ENCODE measurements at regions not wholly inside any gene's neighbourhood (a gene's known extent, or its start where the extent isn't known, plus 50 kb on each side); places are given as distances from the start of the nearest gene placed in this dataset.

DNA sequence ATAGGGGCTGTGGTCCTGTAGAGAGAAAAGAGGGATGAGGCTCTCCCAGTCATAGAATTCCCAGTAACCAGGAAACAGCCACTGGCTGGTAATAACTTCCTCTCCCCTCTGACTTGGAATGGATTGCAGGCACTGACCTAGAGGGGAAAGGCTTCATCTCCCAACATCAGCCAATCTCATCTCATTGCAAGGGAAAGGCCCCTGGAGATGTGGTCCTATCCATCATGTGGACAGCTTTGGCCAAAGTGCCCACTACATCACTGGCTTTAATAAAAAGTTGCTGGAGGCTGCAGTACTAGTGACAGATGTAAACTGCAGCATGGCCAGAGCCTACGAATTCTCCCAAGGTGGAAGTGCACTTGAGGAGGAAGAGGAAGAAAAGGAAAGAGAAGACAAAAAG lies 820.5 kb upstream of the CELF4 start:
- TF ChIP-seq, protein P1, sequence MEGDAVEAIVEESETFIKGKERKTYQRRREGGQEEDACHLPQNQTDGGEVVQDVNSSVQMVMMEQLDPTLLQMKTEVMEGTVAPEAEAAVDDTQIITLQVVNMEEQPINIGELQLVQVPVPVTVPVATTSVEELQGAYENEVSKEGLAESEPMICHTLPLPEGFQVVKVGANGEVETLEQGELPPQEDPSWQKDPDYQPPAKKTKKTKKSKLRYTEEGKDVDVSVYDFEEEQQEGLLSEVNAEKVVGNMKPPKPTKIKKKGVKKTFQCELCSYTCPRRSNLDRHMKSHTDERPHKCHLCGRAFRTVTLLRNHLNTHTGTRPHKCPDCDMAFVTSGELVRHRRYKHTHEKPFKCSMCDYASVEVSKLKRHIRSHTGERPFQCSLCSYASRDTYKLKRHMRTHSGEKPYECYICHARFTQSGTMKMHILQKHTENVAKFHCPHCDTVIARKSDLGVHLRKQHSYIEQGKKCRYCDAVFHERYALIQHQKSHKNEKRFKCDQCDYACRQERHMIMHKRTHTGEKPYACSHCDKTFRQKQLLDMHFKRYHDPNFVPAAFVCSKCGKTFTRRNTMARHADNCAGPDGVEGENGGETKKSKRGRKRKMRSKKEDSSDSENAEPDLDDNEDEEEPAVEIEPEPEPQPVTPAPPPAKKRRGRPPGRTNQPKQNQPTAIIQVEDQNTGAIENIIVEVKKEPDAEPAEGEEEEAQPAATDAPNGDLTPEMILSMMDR (conservative IDR thresholded peaks at IDR 0.05) = no peak
- H3K4me3 ChIP-seq (ENCODE audit: low read length) = no peak overlapping the region
- Mint-ChIP-seq H3K9me3 (no peaks in the 10 kb centered on the region), H3K4me1 (no peaks in the 10 kb centered on the region), H3K27ac (no peak overlapping the region), H3K27me3 (ENCODE audit: insufficient read depth) (peaks cover 22% of the 10 kb centered on the region), H3K4me3 (no peak overlapping the region), H3K36me3 (ENCODE audit: low read depth) (no peaks in the 10 kb centered on the region)
- WGBS, 2 experiments (ENCODE audit: insufficient coverage in 1 of 2, insufficient read length in 1 of 2) = 96% methylated on average over 1 of the region's 1 CpG; no CpG with 5 or more reads in 1 of the 2 experiments
- H3K36me3 ChIP-seq (ENCODE audit: control insufficient read depth, insufficient read depth, low read length) = no peaks in the 10 kb centered on the region
- H3K9me3 ChIP-seq (ENCODE audit: control insufficient read depth, low read length) = no peaks in the 10 kb centered on the region
- no peak overlapping the region for H3K9ac ChIP-seq (ENCODE audit: extremely low read depth, low read length, poor library complexity, severe bottlenecking)
- no peak overlapping the region for H3K27ac ChIP-seq (ENCODE audit: low read depth, low read length)
- peaks cover 30% of the 10 kb centered on the region for H3K27me3 ChIP-seq (ENCODE audit: control insufficient read depth, insufficient read depth, low read length, poor library complexity, severe bottlenecking)
- no peak for DNase-seq
- H3K4me1 ChIP-seq (ENCODE audit: control insufficient read depth, insufficient read depth, low read length) = no peaks in the 10 kb centered on the region

DNA sequence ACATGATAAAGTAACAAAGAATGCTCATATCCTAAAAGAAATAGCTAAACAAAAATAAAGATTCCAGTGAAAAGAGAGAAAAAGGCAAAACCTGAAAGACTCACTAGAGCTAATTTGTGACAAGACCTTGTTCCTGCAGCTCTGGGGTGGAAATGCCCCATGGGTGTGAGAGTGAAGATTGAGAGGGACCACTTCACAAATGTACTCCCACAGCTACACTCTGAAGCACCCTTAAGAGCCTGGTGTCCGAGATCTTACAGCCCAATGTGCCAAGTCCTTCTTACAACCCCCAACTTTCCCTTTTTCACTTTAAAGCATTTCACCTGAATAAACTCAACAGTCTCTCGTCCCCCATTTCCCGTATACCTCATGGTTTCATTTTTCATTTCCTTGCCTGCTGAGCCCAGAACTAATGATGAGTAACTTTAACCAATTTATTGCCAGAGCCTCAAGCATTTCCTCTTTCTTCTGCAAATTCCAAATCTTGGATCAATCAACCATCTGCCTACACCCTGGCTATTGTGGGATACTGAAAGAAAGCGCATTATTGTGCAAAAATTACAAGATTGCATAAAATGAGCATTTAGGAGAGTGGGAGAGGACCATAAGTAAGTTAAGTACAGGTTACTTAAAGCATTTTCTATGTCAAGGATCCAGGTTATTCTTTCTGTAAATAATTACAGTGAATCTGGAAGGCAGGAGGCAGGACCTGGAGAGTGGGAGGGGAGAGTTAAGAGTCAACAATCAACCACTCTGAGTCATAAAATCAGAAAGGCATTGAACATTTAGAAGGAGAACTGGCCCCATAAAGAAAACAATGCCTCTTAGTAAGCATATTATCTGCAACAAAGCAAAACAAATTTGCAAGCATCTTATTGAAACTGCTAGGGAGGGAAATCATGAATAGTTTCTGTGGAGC lies 804.4 kb upstream of the CELF4 start:
- H3K4me3 Mint-ChIP-seq = no peak overlapping the region
- WGBS, 2 experiments (ENCODE audit: insufficient coverage in 1 of 2, insufficient read length in 1 of 2) = 77 to 88% methylated on average over 3 to 4 of the region's 4 CpGs
- Histone ChIP-seq H3K36me3 (ENCODE audit: control insufficient read depth, insufficient read depth, low read length) (no peaks in the 10 kb centered on the region), H3K9me3 (ENCODE audit: control insufficient read depth, low read length) (no peaks in the 10 kb centered on the region), H3K9ac (ENCODE audit: extremely low read depth, low read length, poor library complexity, severe bottlenecking) (no peak overlapping the region), H3K27me3 (ENCODE audit: control insufficient read depth, insufficient read depth, low read length, poor library complexity, severe bottlenecking) (no peaks in the 10 kb centered on the region), H3K4me1 (ENCODE audit: control insufficient read depth, insufficient read depth, low read length) (no peaks in the 10 kb centered on the region), H3K4me3 (ENCODE audit: low read length) (no peak overlapping the region), H3K27ac (ENCODE audit: low read depth, low read length) (no peak overlapping the region)
- no peaks in the 10 kb centered on the region for H3K27me3 Mint-ChIP-seq (ENCODE audit: insufficient read depth)
- no peaks in the 10 kb centered on the region for H3K9me3 Mint-ChIP-seq
- no peak for DNase-seq
- H3K27ac Mint-ChIP-seq = no peak overlapping the region
- H3K4me1 Mint-ChIP-seq = no peaks in the 10 kb centered on the region
- TF ChIP-seq, protein P1 (conservative IDR thresholded peaks at IDR 0.05) = no peak
- no peaks in the 10 kb centered on the region for H3K36me3 Mint-ChIP-seq (ENCODE audit: low read depth)

DNA sequence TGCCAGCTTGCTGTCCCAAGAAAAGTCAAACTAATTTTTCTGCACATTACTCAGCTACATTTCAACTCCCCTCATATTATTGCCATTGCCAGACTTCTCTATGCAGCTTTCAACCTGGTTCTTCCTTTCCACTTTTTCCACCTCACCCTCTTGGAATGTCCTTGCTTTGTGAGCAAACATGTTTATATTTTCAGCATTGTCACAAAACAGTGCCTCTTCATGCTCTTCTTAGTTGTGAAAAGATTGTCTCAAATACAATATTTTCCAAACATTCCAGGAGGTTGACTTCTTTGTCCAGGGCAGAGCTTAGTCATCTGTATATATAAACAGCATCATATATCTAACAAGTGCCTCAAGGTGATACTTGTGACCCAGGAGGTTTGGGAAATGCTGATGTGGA lies 803.3 kb upstream of the CELF4 start:
- Histone ChIP-seq H3K36me3 (ENCODE audit: control insufficient read depth, insufficient read depth, low read length) (no peaks in the 10 kb centered on the region), H3K9me3 (ENCODE audit: control insufficient read depth, low read length) (no peaks in the 10 kb centered on the region), H3K27ac (ENCODE audit: low read depth, low read length) (no peak overlapping the region), H3K4me1 (ENCODE audit: control insufficient read depth, insufficient read depth, low read length) (no peaks in the 10 kb centered on the region), H3K9ac (ENCODE audit: extremely low read depth, low read length, poor library complexity, severe bottlenecking) (no peak overlapping the region), H3K27me3 (ENCODE audit: control insufficient read depth, insufficient read depth, low read length, poor library complexity, severe bottlenecking) (no peaks in the 10 kb centered on the region), H3K4me3 (ENCODE audit: low read length) (no peak overlapping the region)
- TF ChIP-seq, protein P1 (conservative IDR thresholded peaks at IDR 0.05) = no peak
- H3K27ac Mint-ChIP-seq = no peak overlapping the region
- no peaks in the 10 kb centered on the region for H3K4me1 Mint-ChIP-seq
- no peak for DNase-seq
- no peaks in the 10 kb centered on the region for H3K9me3 Mint-ChIP-seq
- no peak overlapping the region for H3K4me3 Mint-ChIP-seq
- no peaks in the 10 kb centered on the region for H3K36me3 Mint-ChIP-seq (ENCODE audit: low read depth)
- H3K27me3 Mint-ChIP-seq (ENCODE audit: insufficient read depth) = no peaks in the 10 kb centered on the region

All from endodermal cell (in vitro differentiated cells).